ENCODE measurements at regions not wholly inside any gene's neighbourhood (a gene's known extent, or its start where the extent isn't known, plus 50 kb on each side); places are given as distances from the start of the nearest gene placed in this dataset.

GRCh38 chr1:177793900-177794299 is 176.0 kb downstream of the SEC16B start:
- intact Hi-C loops (cut with micrococcal nuclease; ENCODE audit: unreplicated experiment): no loop called here
- TF ChIP-seq SIN3A (IDR thresholded peaks at IDR 0.05; ENCODE audit: borderline replicate concordance, insufficient read depth, low read depth, low read length): no peak
- TF ChIP-seq, protein P1, sequence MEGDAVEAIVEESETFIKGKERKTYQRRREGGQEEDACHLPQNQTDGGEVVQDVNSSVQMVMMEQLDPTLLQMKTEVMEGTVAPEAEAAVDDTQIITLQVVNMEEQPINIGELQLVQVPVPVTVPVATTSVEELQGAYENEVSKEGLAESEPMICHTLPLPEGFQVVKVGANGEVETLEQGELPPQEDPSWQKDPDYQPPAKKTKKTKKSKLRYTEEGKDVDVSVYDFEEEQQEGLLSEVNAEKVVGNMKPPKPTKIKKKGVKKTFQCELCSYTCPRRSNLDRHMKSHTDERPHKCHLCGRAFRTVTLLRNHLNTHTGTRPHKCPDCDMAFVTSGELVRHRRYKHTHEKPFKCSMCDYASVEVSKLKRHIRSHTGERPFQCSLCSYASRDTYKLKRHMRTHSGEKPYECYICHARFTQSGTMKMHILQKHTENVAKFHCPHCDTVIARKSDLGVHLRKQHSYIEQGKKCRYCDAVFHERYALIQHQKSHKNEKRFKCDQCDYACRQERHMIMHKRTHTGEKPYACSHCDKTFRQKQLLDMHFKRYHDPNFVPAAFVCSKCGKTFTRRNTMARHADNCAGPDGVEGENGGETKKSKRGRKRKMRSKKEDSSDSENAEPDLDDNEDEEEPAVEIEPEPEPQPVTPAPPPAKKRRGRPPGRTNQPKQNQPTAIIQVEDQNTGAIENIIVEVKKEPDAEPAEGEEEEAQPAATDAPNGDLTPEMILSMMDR (IDR thresholded peaks at IDR 0.05): no peak
- TF ChIP-seq, protein P2, sequence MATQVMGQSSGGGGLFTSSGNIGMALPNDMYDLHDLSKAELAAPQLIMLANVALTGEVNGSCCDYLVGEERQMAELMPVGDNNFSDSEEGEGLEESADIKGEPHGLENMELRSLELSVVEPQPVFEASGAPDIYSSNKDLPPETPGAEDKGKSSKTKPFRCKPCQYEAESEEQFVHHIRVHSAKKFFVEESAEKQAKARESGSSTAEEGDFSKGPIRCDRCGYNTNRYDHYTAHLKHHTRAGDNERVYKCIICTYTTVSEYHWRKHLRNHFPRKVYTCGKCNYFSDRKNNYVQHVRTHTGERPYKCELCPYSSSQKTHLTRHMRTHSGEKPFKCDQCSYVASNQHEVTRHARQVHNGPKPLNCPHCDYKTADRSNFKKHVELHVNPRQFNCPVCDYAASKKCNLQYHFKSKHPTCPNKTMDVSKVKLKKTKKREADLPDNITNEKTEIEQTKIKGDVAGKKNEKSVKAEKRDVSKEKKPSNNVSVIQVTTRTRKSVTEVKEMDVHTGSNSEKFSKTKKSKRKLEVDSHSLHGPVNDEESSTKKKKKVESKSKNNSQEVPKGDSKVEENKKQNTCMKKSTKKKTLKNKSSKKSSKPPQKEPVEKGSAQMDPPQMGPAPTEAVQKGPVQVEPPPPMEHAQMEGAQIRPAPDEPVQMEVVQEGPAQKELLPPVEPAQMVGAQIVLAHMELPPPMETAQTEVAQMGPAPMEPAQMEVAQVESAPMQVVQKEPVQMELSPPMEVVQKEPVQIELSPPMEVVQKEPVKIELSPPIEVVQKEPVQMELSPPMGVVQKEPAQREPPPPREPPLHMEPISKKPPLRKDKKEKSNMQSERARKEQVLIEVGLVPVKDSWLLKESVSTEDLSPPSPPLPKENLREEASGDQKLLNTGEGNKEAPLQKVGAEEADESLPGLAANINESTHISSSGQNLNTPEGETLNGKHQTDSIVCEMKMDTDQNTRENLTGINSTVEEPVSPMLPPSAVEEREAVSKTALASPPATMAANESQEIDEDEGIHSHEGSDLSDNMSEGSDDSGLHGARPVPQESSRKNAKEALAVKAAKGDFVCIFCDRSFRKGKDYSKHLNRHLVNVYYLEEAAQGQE (IDR thresholded peaks at IDR 0.05; ENCODE audit: insufficient read depth in 1 of 2, low read depth in 2 of 2, low read length in 1 of 2): no peak
- TF ChIP-seq TCF7L2 (IDR thresholded peaks at IDR 0.05; ENCODE audit: low read depth, low read length): no peak
- no peak for TF ChIP-seq POLR2AphosphoS5 (IDR thresholded peaks at IDR 0.05; ENCODE audit: low read depth, low read length)
- Histone ChIP-seq H3K27me3 (ENCODE audit: control insufficient read depth, insufficient read depth, low read length) (no peaks in the 10 kb centered on the region; the same call in 1 of the 2 replicates), H3K4me1 (ENCODE audit: control insufficient read depth, insufficient read depth, low read length) (no peaks in the 10 kb centered on the region), H3K36me3 (ENCODE audit: control insufficient read depth, insufficient read depth, low read length) (no peaks in the 10 kb centered on the region), H3K4me3 (ENCODE audit: low read depth in 2 of 2, low read length in 2 of 2) (no peak overlapping the region), H3K27ac (ENCODE audit: low read length) (no peak overlapping the region), H3K9me3 (ENCODE audit: control insufficient read depth, insufficient read depth, low read depth, low read length) (no peaks in the 10 kb centered on the region)
- BruUV-seq (replicated peaks): no TSS peak
- POLR2A ChIA-PET: no interaction called here
- CTCF ChIA-PET: no interaction called here
- in situ Hi-C loops (cut with HindIII; ENCODE audit: low pct_unique_long_range_greater_than_20kb, low sequenced_read_pairs): no loop called here
- ATAC-seq (no peak), DNase-seq (ENCODE audit: low read depth, low spot score) (no peak)

GRCh38 chr1:177790566-177790965 is 179.3 kb downstream of the SEC16B start:
- H3K4me3 ChIP-seq (ENCODE audit: low read depth in 2 of 2, low read length in 2 of 2): no peak overlapping the region
- H3K27me3 ChIP-seq (ENCODE audit: control insufficient read depth, insufficient read depth, low read length): no peaks in the 10 kb centered on the region; the same call in 1 of the 2 replicates
- POLR2A ChIA-PET: no interaction called here
- no TSS peak for BruUV-seq (replicated peaks)
- no peaks in the 10 kb centered on the region for H3K9me3 ChIP-seq (ENCODE audit: control insufficient read depth, insufficient read depth, low read depth, low read length)
- DNase-seq (ENCODE audit: low read depth, low spot score) (no peak), ATAC-seq (no peak)
- H3K4me1 ChIP-seq (ENCODE audit: control insufficient read depth, insufficient read depth, low read length): no peaks in the 10 kb centered on the region
- in situ Hi-C loops (cut with HindIII; ENCODE audit: low pct_unique_long_range_greater_than_20kb, low sequenced_read_pairs) (no loop called here), intact Hi-C loops (cut with micrococcal nuclease; ENCODE audit: unreplicated experiment) (no loop called here)
- H3K36me3 ChIP-seq (ENCODE audit: control insufficient read depth, insufficient read depth, low read length): no peaks in the 10 kb centered on the region
- TF ChIP-seq POLR2AphosphoS5 (IDR thresholded peaks at IDR 0.05; ENCODE audit: low read depth, low read length) (no peak), SIN3A (IDR thresholded peaks at IDR 0.05; ENCODE audit: borderline replicate concordance, insufficient read depth, low read depth, low read length) (no peak), TCF7L2 (IDR thresholded peaks at IDR 0.05; ENCODE audit: low read depth, low read length) (no peak)
- TF ChIP-seq, protein P1 (IDR thresholded peaks at IDR 0.05): no peak
- TF ChIP-seq, protein P2 (IDR thresholded peaks at IDR 0.05; ENCODE audit: insufficient read depth in 1 of 2, low read depth in 2 of 2, low read length in 1 of 2): no peak
- CTCF ChIA-PET: interaction anchor here (0.6 kb wide), 1 partner anchor 64 kb away, joined by 3 read pairs; no protein-coding TSS in a partner anchor
- no peak overlapping the region for H3K27ac ChIP-seq (ENCODE audit: low read length)

Measured in Panc1 (cell line).